CD14-positive monocyte (primary cell): ENCODE measurements at regions not wholly inside any gene's neighbourhood (a gene's known extent, or its start where the extent isn't known, plus 50 kb on each side); places are given as distances from the start of the nearest gene placed in this dataset.

Experiments used
- DNase-seq, 3 donors: peaks; one replicate each; pipeline ENCODE4 v3.0.0-alpha.2; 2011 to 2022
- H2AFZ ChIP-seq: 2 replicates; pipeline ENCODE4 v1.6.0; 2012; ENCODE audit warnings: mild to moderate bottlenecking, low read depth, low read length, inconsistent platforms; ENCODE audit not compliant: insufficient read depth, poor library complexity, severe bottlenecking
- H3K27ac ChIP-seq, 2 donors: 1 replicate in 1 of 2; 2 replicates in 1 of 2; pipeline ENCODE4 v1.5.1; 2012 to 2013; ENCODE audit warnings: low read length in 2 of 2, control low read depth in 1 of 2, inconsistent platforms in 1 of 2, low read depth in 1 of 2, mild to moderate bottlenecking in 1 of 2
- H3K27me3 ChIP-seq, 2 donors: one replicate each; pipeline versions ENCODE4 v1.6.0 to v1.6.1; 2011 to 2013; ENCODE audit warnings: low read length in 2 of 2; ENCODE audit not compliant: control insufficient read depth in 2 of 2, insufficient read depth in 2 of 2
- H3K36me3 ChIP-seq, 2 donors: replicated peaks in 1 of 2; 1 replicate in 1 of 2; 2 replicates in 1 of 2; pipeline versions ENCODE4 v1.5.1 to v1.6.1; 2012 to 2013; ENCODE audit warnings: low read length in 2 of 2, control low read depth in 1 of 2, inconsistent platforms in 1 of 2, mild to moderate bottlenecking in 1 of 2; ENCODE audit not compliant: insufficient read depth in 2 of 2, control insufficient read depth in 1 of 2
- H3K4me1 ChIP-seq, 2 donors: 1 replicate in 1 of 2; 2 replicates in 1 of 2; pipeline versions ENCODE4 v1.5.1 to v1.6.1; 2012 to 2013; ENCODE audit warnings: low read length in 2 of 2, control low read depth in 1 of 2, inconsistent platforms in 1 of 2, mild to moderate bottlenecking in 1 of 2, moderate library complexity in 1 of 2; ENCODE audit not compliant: insufficient read depth in 2 of 2, control insufficient read depth in 1 of 2
- H3K4me2 ChIP-seq: replicated peaks from 2 replicates; pipeline ENCODE3; 2012; ENCODE audit warnings: low read length, moderate library complexity, mild to moderate bottlenecking; ENCODE audit not compliant: poor library complexity, severe bottlenecking; ENCODE audit errors: extremely low read depth
- H3K4me3 ChIP-seq, 3 experiments: fragments of 200-600 bp in 1 of 3; sonication (generic) in 1 of 3; replicated peaks in 1 of 3; 1 replicate in 2 of 3; 2 replicates in 1 of 3; pipeline ENCODE4 v1.5.1; 2011 to 2013; ENCODE audit warnings: low read length in 3 of 3, mild to moderate bottlenecking in 3 of 3, control low read depth in 2 of 3, low read depth in 2 of 3, inconsistent platforms in 1 of 3, moderate library complexity in 1 of 3
- H3K79me2 ChIP-seq: 2 replicates; pipeline ENCODE4 v1.6.0; 2012; ENCODE audit warnings: mild to moderate bottlenecking, control low read depth, inconsistent platforms, low read length, moderate library complexity; ENCODE audit not compliant: insufficient read depth
- H3K9ac ChIP-seq: 2 replicates; pipeline ENCODE4 v1.6.0; 2017; ENCODE audit warnings: low read length, mild to moderate bottlenecking; ENCODE audit not compliant: insufficient read depth, poor library complexity, severe bottlenecking
- H3K9me3 ChIP-seq, 2 donors: replicated peaks in 1 of 2; 1 replicate in 1 of 2; 2 replicates in 1 of 2; pipeline versions ENCODE4 v1.5.1 to v1.6.1; 2012 to 2013; ENCODE audit warnings: low read length in 2 of 2, control low read depth in 1 of 2; ENCODE audit not compliant: control insufficient read depth in 1 of 2, insufficient read depth in 1 of 2
- H4K20me1 ChIP-seq: 2 replicates; pipeline ENCODE4 v1.6.0; 2012; ENCODE audit warnings: mild to moderate bottlenecking, low read length, control low read depth, moderate library complexity; ENCODE audit not compliant: insufficient read depth
- H3K27ac Mint-ChIP-seq, 7 donors: one replicate each; pipeline ENCODE4 v1.8.0; 2020; ENCODE audit warnings: mild to moderate bottlenecking in 7 of 7, mixed read lengths in 7 of 7, moderate library complexity in 6 of 7, inconsistent platforms in 2 of 7
- H3K27me3 Mint-ChIP-seq, 3 donors: one replicate each; pipeline ENCODE4 v1.8.0; 2021 to 2022; ENCODE audit warnings: low read depth in 3 of 3, mild to moderate bottlenecking in 3 of 3, mixed read lengths in 3 of 3, moderate library complexity in 3 of 3, inconsistent platforms in 1 of 3
- H3K36me3 Mint-ChIP-seq, 2 donors: one replicate each; pipeline ENCODE4 v1.8.0; 2020; ENCODE audit warnings: mixed read lengths in 2 of 2, inconsistent platforms in 1 of 2, mild to moderate bottlenecking in 1 of 2
- H3K4me1 Mint-ChIP-seq: one replicate; pipeline ENCODE4 v1.8.0; 2020; ENCODE audit warnings: mild to moderate bottlenecking, mixed read lengths
- H3K4me3 Mint-ChIP-seq, 2 donors: one replicate each; pipeline ENCODE4 v1.8.0; 2020; ENCODE audit warnings: mild to moderate bottlenecking in 2 of 2, mixed read lengths in 2 of 2, moderate library complexity in 1 of 2
- H3K9me3 Mint-ChIP-seq, 7 donors: one replicate each; pipeline ENCODE4 v1.8.0; 2020 to 2022; ENCODE audit warnings: mixed read lengths in 7 of 7, mild to moderate bottlenecking in 6 of 7, moderate library complexity in 6 of 7, inconsistent platforms in 2 of 7
- CTCF ChIP-seq: fragments of 200-600 bp; IDR thresholded peaks from one replicate; pipeline ENCODE4 v1.8.0; 2022; ENCODE audit warnings: antibody characterized with exemption, mild to moderate bottlenecking
- WGBS: methylation state at CpG from one replicate; pipeline ENCODE4 v1.1.5; 2013; ENCODE audit warnings: missing lambda C conversion rate; ENCODE audit not compliant: insufficient coverage; 5-methylcytosine and 5-hydroxymethylcytosine counted together
- intact Hi-C, 2 donors: fragments of 100-400 bp; cut with micrococcal nuclease; formaldehyde crosslinking; loops; one replicate each; pipeline versions ENCODE4 v1.15.0 to v1.15.1; 2023

GRCh38 chr19:13637664-13638063 lies 126.7 kb upstream of the MRI1 start:
- Histone ChIP-seq H3K4me1 (no peaks in the 10 kb centered on the region), H3K79me2 (no peaks in the 10 kb centered on the region), H4K20me1 (no peaks in the 10 kb centered on the region), H3K9ac (no peak overlapping the region), H3K27me3 (no peaks in the 10 kb centered on the region), H3K36me3 (no peaks in the 10 kb centered on the region), H3K27ac (no peak overlapping the region), H3K9me3 (peaks cover 6 to 10% of the 10 kb centered on the region in 2 donors), H3K4me3 (no peak overlapping the region), H3K4me2 (no peak overlapping the region), H2AFZ (no peak overlapping the region)
- Mint-ChIP-seq H3K4me1 (no peaks in the 10 kb centered on the region), H3K36me3 (no peaks in the 10 kb centered on the region), H3K9me3 (peaks cover 11 to 33% (median 16%) of the 10 kb centered on the region in 7 donors), H3K27me3 (peaks cover 4 to 11% (median 5%) of the 10 kb centered on the region in 3 donors), H3K4me3 (no peak overlapping the region), H3K27ac (no peak overlapping the region)
- intact Hi-C loops = no loop called here
- 95% methylated on average over 3 of the region's 6 CpGs for WGBS
- no peak for TF ChIP-seq CTCF
- no peak for DNase-seq

GRCh38 chr19:13634658-13635057 lies 128.4 kb upstream of the CACNA1A start:
- H4K20me1 ChIP-seq = no peaks in the 10 kb centered on the region
- peaks cover 0 to 9% (median 4%) of the 10 kb centered on the region in 3 donors for H3K27me3 Mint-ChIP-seq
- H3K4me3 Mint-ChIP-seq = no peak overlapping the region
- H3K9me3 Mint-ChIP-seq = peaks cover 11 to 26% (median 17%) of the 10 kb centered on the region in 7 donors
- H3K9me3 ChIP-seq = peaks cover 6 to 12% of the 10 kb centered on the region in 2 donors
- TF ChIP-seq CTCF = no peak
- H3K36me3 Mint-ChIP-seq = no peaks in the 10 kb centered on the region
- no peaks in the 10 kb centered on the region for H3K36me3 ChIP-seq
- intact Hi-C loops = no loop called here
- H3K27ac ChIP-seq = no peak overlapping the region
- no peak for DNase-seq
- no peak overlapping the region for H3K9ac ChIP-seq
- H2AFZ ChIP-seq = no peak overlapping the region
- H3K27me3 ChIP-seq = no peaks in the 10 kb centered on the region
- WGBS = 80% methylated on average over 5 of the region's 6 CpGs
- H3K27ac Mint-ChIP-seq = no peak overlapping the region
- peaks cover 3% of the 10 kb centered on the region for H3K4me1 Mint-ChIP-seq
- no peak overlapping the region for H3K4me2 ChIP-seq
- no peaks in the 10 kb centered on the region for H3K4me1 ChIP-seq
- no peaks in the 10 kb centered on the region for H3K79me2 ChIP-seq
- no peak overlapping the region for H3K4me3 ChIP-seq
